Medulla oblongata (tissue), 1 donor: ENCODE measurements at regions not wholly inside any gene's neighbourhood (a gene's known extent, or its start where the extent isn't known, plus 50 kb on each side); places are given as distances from the start of the nearest gene placed in this dataset.
"Not testable (repeated sequence)": the region's sequence is repeated elsewhere in the genome, so short reads cannot be mapped to it uniquely, and the experiment has no call there.

Experiments used
- DNase-seq: peaks from one replicate; pipeline ENCODE4 v3.0.0-alpha.2; 2015; ENCODE audit errors: extremely low spot score

GRCh38 chr13:50596776-50597203 is 246.7 kb downstream of the DLEU7 start:
- no peak for DNase-seq

- DNase-seq = no peak
Measured at GRCh38 chr13:50598338-50598737, 245.2 kb downstream of the DLEU7 start.

GRCh38 chr13:50599046-50599445 is 244.4 kb downstream of the DLEU7 start:
- DNase-seq = no peak

- no peak for DNase-seq
Measured at GRCh38 chr13:50599927-50600326, 243.6 kb downstream of the DLEU7 start.

GRCh38 chr13:50608370-50608769 is 235.1 kb downstream of the DLEU7 start:
- DNase-seq = no peak

GRCh38 chr13:50609011-50609410 is 234.5 kb downstream of the DLEU7 start:
- no peak for DNase-seq

- no peak for DNase-seq
Measured at GRCh38 chr13:50610238-50610637, 233.3 kb downstream of the DLEU7 start.

- no peak for DNase-seq
Measured at GRCh38 chr13:50611117-50611781, 232.2 kb downstream of the DLEU7 start.

- no peak for DNase-seq
Measured at GRCh38 chr13:50612717-50613116, 230.8 kb downstream of the DLEU7 start.

GRCh38 chr13:50613356-50613831 is 230.1 kb downstream of the DLEU7 start:
- no peak for DNase-seq

GRCh38 chr13:50615234-50615633 is 228.3 kb downstream of the DLEU7 start:
- no peak for DNase-seq

GRCh38 chr13:50616101-50616500 is 227.4 kb downstream of the DLEU7 start:
- DNase-seq = no peak

- no peak for DNase-seq
Measured at GRCh38 chr13:50617134-50617721, 226.3 kb downstream of the DLEU7 start.

- no peak for DNase-seq
Measured at GRCh38 chr13:50618206-50618605, 225.3 kb downstream of the DLEU7 start.

- no peak for DNase-seq
Measured at GRCh38 chr13:50626101-50626547, 217.4 kb downstream of the DLEU7 start.

GRCh38 chr13:50627111-50627510 is 216.4 kb downstream of the DLEU7 start:
- DNase-seq = no peak

GRCh38 chr13:50628512-50628911 is 215.0 kb downstream of the DLEU7 start:
- not testable (repeated sequence) for DNase-seq

GRCh38 chr13:50629497-50629896 is 214.0 kb downstream of the DLEU7 start:
- DNase-seq = no peak

GRCh38 chr13:50629966-50630365 is 213.5 kb downstream of the DLEU7 start:
- no peak for DNase-seq

- no peak for DNase-seq
Measured at GRCh38 chr13:50631041-50631440, 212.5 kb downstream of the DLEU7 start.

GRCh38 chr13:50634339-50634738 is 209.2 kb downstream of the DLEU7 start:
- no peak for DNase-seq

GRCh38 chr13:50635504-50635903 is 208.0 kb downstream of the DLEU7 start:
- peak; percentile 84 for DNase-seq

- no peak for DNase-seq
Measured at GRCh38 chr13:50636007-50636704, 207.3 kb downstream of the DLEU7 start.
